Activated CD8-positive, alpha-beta memory T cell treated with anti-CD3 and anti-CD28 coated beads for 24 hours (primary cell): ENCODE measurements at regions not wholly inside any gene's neighbourhood (a gene's known extent, or its start where the extent isn't known, plus 50 kb on each side); places are given as distances from the start of the nearest gene placed in this dataset.

Source experiments
- DNase-seq: peaks from one replicate; pipeline ENCODE4 v3.0.0-alpha.2; 2020

GRCh38 chr15:46763091-46763490 lies 954.2 kb upstream of the SEMA6D start:
- DNase-seq: no peak

DNA sequence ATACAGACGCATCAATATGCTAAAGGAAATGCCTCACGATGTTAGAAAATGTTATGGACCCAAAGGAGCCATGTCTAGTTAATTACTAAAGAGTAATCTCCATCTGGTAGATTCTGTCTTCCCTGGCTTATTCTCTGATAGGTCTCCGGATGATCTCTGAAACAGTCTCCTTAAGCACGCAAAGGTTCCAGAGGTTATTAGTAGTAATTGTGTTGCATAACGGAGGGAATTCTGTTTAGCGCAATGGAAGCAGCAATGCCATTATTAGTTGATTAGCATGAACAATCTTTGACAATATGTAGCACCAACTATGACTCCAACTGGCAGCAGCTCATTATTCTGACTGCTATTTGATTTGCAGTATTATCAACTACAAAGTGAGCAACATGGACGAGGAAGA lies 952.5 kb upstream of the SEMA6D start:
- no peak for DNase-seq

DNA sequence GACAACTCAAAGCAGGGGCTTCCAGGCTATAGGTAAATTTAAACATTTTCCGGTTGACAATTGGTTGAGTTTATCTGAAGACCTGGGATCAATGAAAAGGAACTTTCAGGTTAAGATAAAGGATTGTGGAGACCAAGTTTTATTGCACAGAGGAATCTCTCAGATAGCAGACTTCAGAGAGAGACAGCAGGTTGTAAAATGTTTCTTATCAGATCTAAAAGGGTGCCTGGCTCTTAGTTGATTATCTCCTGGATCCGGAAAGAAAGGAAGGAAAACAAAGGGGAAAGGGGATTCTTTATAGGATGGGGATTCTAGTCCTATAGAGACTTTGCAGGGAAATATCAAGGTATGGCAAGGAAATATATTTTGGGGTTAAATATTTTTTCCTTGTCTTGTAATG lies 951.3 kb upstream of the SEMA6D start:
- no peak for DNase-seq

GRCh38 chr15:46768287-46768686 lies 949.0 kb upstream of the SEMA6D start:
- no peak for DNase-seq

GRCh38 chr15:46773016-46773415 lies 944.3 kb upstream of the SEMA6D start:
- no peak for DNase-seq

GRCh38 chr15:46778876-46779275 lies 938.4 kb upstream of the SEMA6D start:
- no peak for DNase-seq

DNA sequence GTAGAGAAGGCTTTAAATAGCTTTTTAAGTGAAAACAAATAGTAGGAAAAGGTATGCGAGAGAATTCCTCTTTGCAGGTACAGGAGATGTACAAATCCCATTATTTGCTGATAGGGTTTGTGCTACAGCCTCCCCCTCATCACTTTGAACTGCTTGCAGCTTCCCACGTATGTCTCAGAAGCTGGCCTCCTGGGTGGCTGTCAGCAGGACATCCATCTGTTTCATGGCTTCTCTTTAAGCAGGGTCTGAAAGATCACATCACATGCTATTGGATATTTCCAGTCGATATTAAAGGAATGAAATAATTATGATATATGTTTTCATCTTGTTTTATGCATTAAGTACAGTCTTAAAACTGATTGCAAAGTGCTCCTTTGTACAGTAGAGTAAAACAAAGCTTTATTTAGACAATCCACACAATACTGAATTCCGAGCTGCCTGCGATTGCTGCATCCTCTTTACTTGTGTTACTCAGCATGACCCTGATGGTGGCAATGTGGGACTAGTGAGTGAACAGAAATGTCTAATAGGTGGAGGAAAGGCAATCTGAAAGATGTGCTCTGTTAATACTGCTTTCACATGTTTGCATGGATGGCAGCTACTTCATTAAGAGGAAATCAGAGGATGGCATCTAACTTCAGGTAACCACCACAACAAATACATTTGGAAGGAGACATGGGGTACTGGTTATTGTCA lies 930.6 kb upstream of the SEMA6D start:
- no peak for DNase-seq

DNA sequence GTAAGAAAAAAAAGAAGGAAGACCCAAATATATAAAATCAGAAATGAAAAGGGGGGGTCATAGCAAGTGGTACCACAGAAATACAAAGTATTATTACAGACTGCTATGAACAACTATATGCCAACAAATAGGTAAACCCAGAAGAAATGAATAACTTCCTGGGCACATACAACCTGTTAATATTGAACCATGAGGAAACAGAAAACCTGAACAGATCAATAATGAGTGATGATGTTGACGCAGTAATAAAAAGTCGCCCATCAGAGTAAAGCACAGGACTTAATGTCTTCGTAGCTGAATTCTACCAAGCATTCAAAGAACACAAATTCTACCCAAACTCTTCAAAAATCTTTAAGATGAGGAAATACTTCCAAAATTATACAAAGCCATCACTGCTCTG lies 921.6 kb upstream of the SEMA6D start:
- no peak for DNase-seq

DNA sequence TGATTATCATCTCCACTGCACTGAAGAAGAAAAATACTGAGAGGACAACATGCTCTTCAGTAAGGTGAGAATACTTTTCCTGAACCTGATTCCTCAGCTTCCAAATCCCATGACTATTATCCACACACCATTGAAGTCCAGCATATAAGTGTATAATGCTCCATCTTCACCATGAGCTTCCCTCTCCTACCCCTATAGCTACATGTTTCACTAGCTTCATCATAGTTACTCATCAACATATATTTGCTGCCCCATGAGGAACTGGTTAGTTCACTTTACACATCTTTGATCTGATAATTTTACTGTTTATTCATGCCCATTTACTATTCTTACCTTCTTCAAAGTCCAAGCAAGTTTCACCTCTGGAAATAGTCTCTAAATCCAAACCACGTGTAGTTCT lies 908.5 kb upstream of the SEMA6D start:
- no peak for DNase-seq

- DNase-seq: no peak
These were observed 902.1 kb upstream of the SEMA6D start for GRCh38 chr15:46815240-46815639.

DNA sequence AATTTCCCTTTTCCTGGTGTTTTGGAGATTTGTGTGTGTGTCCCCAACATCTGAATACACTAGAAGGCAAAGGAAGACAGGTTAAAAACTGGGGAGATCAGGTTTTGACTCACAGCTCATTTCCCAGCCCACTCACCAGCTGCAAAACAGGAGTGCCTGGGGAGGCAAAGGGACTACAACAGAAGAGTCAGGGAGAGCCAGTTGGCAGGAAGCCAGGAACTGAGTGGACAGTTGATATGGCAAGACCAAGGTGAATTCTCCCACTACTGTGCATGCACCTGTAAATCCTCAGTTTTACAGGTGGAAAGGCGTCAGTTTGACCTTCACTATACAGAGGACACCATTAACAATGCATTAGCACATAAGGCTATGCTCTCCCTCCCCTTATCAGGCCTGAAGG lies 901.5 kb upstream of the SEMA6D start:
- DNase-seq: no peak

DNA sequence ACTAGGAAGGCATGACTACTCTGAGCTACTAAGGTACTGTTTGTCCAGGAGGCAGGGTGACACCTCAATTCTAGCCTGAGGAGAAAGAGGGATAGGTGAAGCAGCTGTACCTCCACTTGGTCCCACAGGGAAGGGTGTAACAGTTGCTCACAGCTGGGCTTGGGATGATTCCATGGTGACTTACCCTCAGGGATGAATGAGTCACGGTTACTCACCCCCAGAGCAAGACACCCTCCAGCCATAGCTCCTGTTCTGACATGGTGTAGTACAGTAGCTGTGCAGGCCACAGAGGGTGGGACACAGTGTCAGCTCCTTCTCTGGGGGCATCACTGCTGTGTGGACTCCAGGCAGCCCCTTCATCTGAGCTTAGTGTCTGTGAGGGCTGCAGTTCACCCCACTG lies 868.6 kb upstream of the SEMA6D start:
- no peak for DNase-seq

DNA sequence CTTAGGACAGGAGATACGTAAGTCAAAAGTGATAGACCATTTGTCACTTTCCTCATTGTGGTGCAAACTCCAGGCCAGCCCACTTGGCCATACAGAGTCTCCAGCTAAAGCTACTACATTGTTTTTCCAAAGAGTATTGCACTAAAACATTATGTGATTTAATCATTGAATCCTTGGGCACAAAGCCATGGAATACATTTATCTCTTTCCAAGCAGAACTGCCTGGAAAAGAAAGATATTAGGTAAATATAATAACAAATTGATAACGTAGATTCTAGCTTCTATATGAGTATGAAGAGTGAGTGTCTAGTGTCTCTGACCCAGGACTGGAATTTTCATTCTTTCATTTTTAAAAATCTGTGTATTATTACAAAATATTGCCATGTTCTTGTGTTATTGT lies 863.7 kb upstream of the SEMA6D start:
- DNase-seq: no peak

- no peak for DNase-seq
These were observed 862.7 kb upstream of the SEMA6D start for GRCh38 chr15:46854564-46854963.

DNA sequence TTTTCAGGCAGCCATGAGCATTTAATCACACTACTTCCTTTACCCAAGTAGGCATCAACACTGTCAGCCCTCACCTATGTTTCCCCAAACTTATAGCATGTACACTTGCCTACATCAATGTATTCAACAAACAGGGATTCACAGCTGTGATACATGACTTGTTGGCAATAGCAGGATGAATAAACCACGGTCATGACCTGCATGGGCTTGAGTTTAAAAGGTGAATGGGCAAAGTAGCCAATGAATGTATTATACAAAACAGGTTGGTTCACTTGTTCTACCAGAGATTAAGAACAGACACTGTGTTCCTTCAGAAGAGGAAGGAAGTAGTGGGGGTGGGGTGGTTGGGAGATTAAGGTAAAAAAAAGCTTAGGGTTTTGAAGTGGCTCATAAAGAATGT lies 861.9 kb upstream of the SEMA6D start:
- DNase-seq: no peak

- DNase-seq: no peak
These were observed 860.3 kb upstream of the SEMA6D start for GRCh38 chr15:46856839-46857502.

- no peak for DNase-seq
These were observed 859.2 kb upstream of the SEMA6D start for GRCh38 chr15:46858150-46858549.

- no peak for DNase-seq
These were observed 855.5 kb upstream of the SEMA6D start for GRCh38 chr15:46861796-46862195.

DNA sequence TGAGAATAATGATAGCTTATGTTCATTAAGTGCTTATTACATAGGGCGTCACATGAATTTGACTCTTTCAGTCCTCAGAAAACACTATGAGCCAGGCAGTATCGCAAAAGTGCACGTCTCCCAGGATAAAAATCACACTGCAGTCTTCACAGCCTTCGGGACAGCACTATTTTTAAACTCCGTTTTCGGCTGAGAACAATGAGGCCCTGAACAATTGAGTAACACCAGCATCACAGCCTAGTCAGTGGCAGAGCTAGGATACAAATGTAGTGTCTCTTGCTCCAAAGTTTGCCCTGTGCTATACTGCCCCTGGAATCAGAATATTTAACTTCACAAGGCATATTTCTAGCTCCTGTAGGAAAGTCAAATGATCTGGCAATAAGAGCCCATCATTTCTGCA lies 852.1 kb upstream of the SEMA6D start:
- DNase-seq: no peak

DNA sequence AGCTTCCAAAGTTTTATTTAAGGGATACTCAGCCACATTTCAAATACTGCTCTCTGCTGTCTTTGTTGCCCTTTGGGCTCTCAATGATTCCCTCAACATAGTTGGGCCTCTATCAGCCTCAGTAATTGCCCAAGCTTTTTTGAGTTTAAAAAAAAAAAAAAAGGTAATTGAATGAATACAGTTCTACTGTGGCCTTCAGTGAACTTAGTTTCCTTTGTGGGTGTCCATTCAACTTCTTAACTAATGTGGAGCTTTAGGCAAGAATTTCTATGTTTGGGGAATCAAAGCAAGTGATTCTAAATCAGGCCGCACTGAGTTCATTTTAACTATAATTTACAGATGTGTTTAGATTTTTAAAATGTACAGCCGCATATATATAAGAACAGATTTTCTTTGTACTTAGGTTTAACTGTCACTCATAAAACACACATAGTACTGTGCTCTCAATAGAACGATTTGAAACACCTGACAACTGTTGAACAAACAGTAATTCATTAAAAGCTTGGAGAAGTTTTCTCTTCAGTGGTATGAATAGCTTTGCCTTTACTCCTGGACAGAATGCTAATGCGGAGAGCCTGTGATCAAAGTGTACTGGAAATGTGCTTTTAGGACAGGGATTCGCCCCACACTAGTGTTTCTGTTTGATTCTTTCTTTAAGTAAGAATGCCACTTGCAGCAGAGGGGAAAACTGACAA lies 844.9 kb upstream of the SEMA6D start:
- no peak for DNase-seq

GRCh38 chr15:46872981-46873330 lies 844.3 kb upstream of the SEMA6D start:
- no peak for DNase-seq

- DNase-seq: no peak
These were observed 838.1 kb upstream of the SEMA6D start for GRCh38 chr15:46879032-46879770.

DNA sequence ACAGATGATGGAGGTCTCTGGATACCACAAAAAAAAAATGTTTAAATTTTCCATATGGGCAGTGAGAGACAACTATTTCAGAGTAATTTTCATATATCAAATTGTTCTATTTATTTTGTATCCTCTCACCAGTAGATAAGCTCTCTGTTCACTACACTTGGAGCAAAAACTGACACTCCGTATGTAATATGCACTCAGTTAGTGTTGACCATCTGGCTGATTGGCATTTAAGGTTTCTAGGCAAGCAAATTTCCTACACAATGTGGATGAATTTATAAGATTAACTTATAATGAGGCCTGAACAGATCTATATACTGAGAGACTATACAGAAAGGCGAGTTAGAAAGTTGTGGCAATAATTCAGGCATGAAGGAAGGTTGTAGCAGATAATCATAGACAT lies 836.5 kb upstream of the SEMA6D start:
- DNase-seq: no peak
